Sigmoid colon (tissue), 6 donors: ENCODE measurements at regions not wholly inside any gene's neighbourhood (a gene's known extent, or its start where the extent isn't known, plus 50 kb on each side); places are given as distances from the start of the nearest gene placed in this dataset.

Source experiments
- DNase-seq: peaks from one replicate; pipeline ENCODE4 v3.0.0-alpha.2; 2019
- H3K27ac ChIP-seq, 4 donors: fragments of 200-600 bp; sonication (generic); one replicate each; pipeline ENCODE4 v1.5.1; 2016 to 2019; ENCODE audit warnings: mild to moderate bottlenecking in 1 of 4
- H3K27me3 ChIP-seq, 3 donors: fragments of 200-600 bp; sonication (generic); one replicate each; pipeline ENCODE4 v1.5.1; 2019; ENCODE audit warnings: mild to moderate bottlenecking in 1 of 3
- H3K36me3 ChIP-seq, 4 donors: fragments of 200-600 bp; sonication (generic); one replicate each; pipeline ENCODE4 v1.5.1; 2016 to 2019
- H3K4me1 ChIP-seq, 4 donors: fragments of 200-600 bp; sonication (generic); one replicate each; pipeline ENCODE4 v1.5.1; 2017 to 2019
- H3K4me3 ChIP-seq, 4 donors: fragments of 200-600 bp; sonication (generic); one replicate each; pipeline ENCODE4 v1.5.1; 2017 to 2019; ENCODE audit warnings: mild to moderate bottlenecking in 2 of 4, moderate library complexity in 1 of 4
- H3K9me3 ChIP-seq, 4 donors: fragments of 200-600 bp in 3 of 4; sonication (generic) in 3 of 4; one replicate each; pipeline versions ENCODE4 v1.5.1 to v1.6.1; 2013 to 2019
- EP300 ChIP-seq, 4 donors: sonication (generic); formaldehyde crosslinking; IDR thresholded peaks; one replicate each; pipeline ENCODE4 v1.6.1; 2017; ENCODE audit warnings: antibody characterized with exemption in 4 of 4
- POLR2A ChIP-seq, 2 donors: fragments of 450-650 bp; IDR thresholded peaks; one replicate each; pipeline ENCODE4 v1.6.1; 2016; ENCODE audit warnings: antibody characterized with exemption in 2 of 2, mild to moderate bottlenecking in 2 of 2, moderate library complexity in 2 of 2
- POLR2AphosphoS5 ChIP-seq, 4 donors: sonication (generic); formaldehyde crosslinking; IDR thresholded peaks; one replicate each; pipeline ENCODE4 v1.6.1; 2017; ENCODE audit warnings: antibody characterized with exemption in 4 of 4
- WGBS, 2 donors: extraction: QIAGEN DNeasy Blood & Tissue Kit; methylation state at CpG; one replicate each; pipeline ENCODE4 v1.1.7; 2013; 5-methylcytosine and 5-hydroxymethylcytosine counted together
- intact Hi-C: fragments of 100-400 bp; cut with DNase I; formaldehyde crosslinking; loops from one replicate; pipeline ENCODE4 v1.15.1; 2023
- TF ChIP-seq, protein P1 (sequence below), 4 experiments: fragments of 450-650 bp in 3 of 4; fragments of 200-600 bp in 1 of 4; IDR thresholded peaks; one replicate each; pipeline ENCODE4 v1.5.1; 2016 to 2019; ENCODE audit warnings: antibody characterized with exemption in 4 of 4, mild to moderate bottlenecking in 3 of 4, moderate library complexity in 2 of 4
- donor health status: healthy with polysubstance abuse.
- donor health status: healthy.

DNA sequence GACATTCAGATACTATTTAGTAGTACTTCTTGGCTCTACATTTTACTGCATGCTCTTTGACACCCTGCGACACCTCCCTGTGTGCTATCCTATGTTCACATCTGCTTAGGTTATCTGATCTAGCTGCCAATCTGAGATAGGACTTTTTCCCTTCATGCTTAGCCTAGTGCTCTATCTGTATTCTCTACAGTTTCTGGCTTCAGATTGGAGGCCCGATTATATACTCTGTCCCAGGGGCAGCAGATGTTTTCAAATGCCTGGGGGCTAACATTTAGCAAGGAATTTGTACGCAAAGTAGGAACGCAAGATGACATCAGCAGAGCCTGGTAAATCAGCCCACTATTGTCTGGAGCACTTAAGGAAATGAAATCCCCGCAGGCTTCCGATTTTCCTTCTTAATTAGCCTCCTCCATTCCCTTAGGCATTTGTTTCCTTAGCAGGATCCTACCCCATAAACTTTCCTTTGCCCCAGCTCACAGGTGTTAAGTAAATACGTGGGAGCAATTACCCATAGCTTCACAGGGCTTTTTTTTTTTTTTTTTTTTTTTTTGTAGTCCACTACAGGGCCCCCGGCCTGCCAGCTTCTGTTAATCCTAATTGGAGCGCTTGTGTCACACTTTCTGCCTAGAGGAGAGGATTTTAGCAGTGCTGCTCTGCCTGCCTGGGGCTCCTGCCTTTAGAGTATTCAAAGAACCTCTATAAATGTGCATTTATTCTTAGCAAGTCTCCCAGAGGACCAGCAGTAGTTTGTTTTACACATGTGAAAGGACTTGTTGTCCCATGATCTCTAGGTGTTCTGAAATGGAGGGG, 61.1 kb upstream of the LPAR1 start:
- H3K36me3 ChIP-seq: no peaks in the 10 kb centered on the region
- H3K9me3 ChIP-seq: no peaks in the 10 kb centered on the region
- H3K27ac ChIP-seq: no peak overlapping the region
- peaks cover 0 to 4% (median 0%) of the 10 kb centered on the region in 4 donors for H3K4me1 ChIP-seq
- no peak for DNase-seq
- WGBS, 2 donors: 32 to 69% methylated on average over 9 of the region's 9 CpGs
- H3K27me3 ChIP-seq: no peaks in the 10 kb centered on the region
- no peak overlapping the region for H3K4me3 ChIP-seq
- TF ChIP-seq EP300 (IDR thresholded peaks at IDR 0.05): no peak
- no peak for TF ChIP-seq POLR2AphosphoS5 (IDR thresholded peaks at IDR 0.05)
- TF ChIP-seq, protein P1, sequence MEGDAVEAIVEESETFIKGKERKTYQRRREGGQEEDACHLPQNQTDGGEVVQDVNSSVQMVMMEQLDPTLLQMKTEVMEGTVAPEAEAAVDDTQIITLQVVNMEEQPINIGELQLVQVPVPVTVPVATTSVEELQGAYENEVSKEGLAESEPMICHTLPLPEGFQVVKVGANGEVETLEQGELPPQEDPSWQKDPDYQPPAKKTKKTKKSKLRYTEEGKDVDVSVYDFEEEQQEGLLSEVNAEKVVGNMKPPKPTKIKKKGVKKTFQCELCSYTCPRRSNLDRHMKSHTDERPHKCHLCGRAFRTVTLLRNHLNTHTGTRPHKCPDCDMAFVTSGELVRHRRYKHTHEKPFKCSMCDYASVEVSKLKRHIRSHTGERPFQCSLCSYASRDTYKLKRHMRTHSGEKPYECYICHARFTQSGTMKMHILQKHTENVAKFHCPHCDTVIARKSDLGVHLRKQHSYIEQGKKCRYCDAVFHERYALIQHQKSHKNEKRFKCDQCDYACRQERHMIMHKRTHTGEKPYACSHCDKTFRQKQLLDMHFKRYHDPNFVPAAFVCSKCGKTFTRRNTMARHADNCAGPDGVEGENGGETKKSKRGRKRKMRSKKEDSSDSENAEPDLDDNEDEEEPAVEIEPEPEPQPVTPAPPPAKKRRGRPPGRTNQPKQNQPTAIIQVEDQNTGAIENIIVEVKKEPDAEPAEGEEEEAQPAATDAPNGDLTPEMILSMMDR (IDR thresholded peaks at IDR 0.05): no peak
- TF ChIP-seq POLR2A (IDR thresholded peaks at IDR 0.05): no peak
- intact Hi-C loops: no loop called here

DNA sequence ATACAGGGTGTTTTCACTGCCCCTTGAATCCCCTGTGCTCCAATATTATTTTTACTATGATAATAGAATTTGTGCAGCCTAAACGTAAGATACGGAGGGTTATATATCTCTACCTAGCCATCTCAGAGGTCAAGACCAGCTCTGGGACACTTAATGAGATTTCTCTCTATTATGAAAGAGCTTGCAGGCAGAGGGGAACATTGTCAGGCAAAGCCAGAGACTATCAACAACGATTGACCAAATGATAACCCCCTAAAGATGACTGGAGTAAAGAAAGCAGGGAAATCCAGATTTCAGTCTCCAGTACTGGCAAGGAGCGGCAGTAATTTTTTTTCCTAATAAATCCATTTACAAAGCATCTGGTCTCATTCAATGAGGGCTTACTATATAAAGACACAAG, 59.8 kb upstream of the LPAR1 start:
- no peak for DNase-seq
- Histone ChIP-seq H3K27ac (no peak overlapping the region), H3K27me3 (no peaks in the 10 kb centered on the region), H3K9me3 (no peaks in the 10 kb centered on the region), H3K36me3 (no peaks in the 10 kb centered on the region), H3K4me3 (no peak overlapping the region), H3K4me1 (peaks cover 0 to 7% (median 0%) of the 10 kb centered on the region in 4 donors)
- TF ChIP-seq EP300 (IDR thresholded peaks at IDR 0.05): no peak
- no peak for TF ChIP-seq POLR2A (IDR thresholded peaks at IDR 0.05)
- WGBS, 2 donors: 86 to 90% methylated on average over 4 of the region's 4 CpGs
- intact Hi-C loops: no loop called here

DNA sequence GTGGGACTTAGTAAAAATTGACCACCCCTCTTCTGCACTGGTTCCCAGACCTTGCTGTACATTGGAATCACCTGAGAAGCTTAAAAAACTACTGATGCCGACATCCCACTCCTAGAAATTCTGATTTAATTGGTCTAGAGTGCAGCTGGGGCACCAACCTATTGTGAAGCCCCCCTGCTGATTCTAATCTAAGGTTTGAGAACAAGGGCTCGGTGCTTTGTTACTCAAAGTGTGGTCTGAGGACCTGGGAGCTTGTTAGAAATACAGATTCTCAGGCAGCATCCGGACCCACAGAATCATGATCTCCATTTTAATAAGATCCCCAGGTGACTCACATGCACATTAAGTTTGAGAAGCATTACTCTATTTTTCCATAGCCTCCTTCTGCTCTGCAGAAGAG, 57.8 kb upstream of the LPAR1 start:
- intact Hi-C loops: no loop called here

DNA sequence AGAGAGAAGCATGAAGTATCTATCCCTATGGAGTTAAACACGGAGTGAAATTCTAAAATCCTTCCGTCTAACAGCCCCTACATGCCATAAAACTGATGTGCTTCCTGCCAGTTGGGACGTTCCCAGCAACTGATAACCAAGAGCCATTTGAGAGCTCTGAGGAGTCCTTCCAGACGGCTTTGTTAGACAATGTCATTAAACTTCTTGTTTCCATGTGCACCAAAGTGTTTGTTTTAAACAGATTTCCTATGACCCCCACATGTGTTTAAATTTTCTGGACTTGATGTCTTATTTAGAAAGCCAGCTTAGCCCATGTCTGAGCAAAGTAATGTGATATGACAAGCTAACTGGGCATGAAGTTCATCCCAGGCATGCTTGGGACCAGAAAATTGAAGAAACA, 57.2 kb upstream of the LPAR1 start:
- intact Hi-C loops: no loop called here
- Histone ChIP-seq H3K4me3 (no peak overlapping the region), H3K27me3 (no peaks in the 10 kb centered on the region), H3K27ac (no peak overlapping the region), H3K9me3 (no peaks in the 10 kb centered on the region), H3K4me1 (peaks cover 0 to 7% (median 0%) of the 10 kb centered on the region in 4 donors), H3K36me3 (no peaks in the 10 kb centered on the region)
- WGBS, 2 donors: 9 to 53% methylated on average over 4 of the region's 4 CpGs
- TF ChIP-seq, protein P1 (IDR thresholded peaks at IDR 0.05): no peak
- TF ChIP-seq EP300 (IDR thresholded peaks at IDR 0.05) (no peak), POLR2A (IDR thresholded peaks at IDR 0.05) (no peak), POLR2AphosphoS5 (IDR thresholded peaks at IDR 0.05) (no peak)
- no peak for DNase-seq

More for the DNA sequence above, 57.8 kb upstream of the LPAR1 start:
- H3K9me3 ChIP-seq: no peaks in the 10 kb centered on the region
- TF ChIP-seq POLR2A (IDR thresholded peaks at IDR 0.05) (no peak), EP300 (IDR thresholded peaks at IDR 0.05) (no peak), POLR2AphosphoS5 (IDR thresholded peaks at IDR 0.05) (no peak)
- TF ChIP-seq, protein P1 (IDR thresholded peaks at IDR 0.05): no peak
- peaks cover 0 to 7% (median 0%) of the 10 kb centered on the region in 4 donors for H3K4me1 ChIP-seq
- no peak for DNase-seq
- no peak overlapping the region for H3K27ac ChIP-seq
- no peaks in the 10 kb centered on the region for H3K27me3 ChIP-seq
- WGBS, 2 donors: 91 to 92% methylated on average over 3 of the region's 3 CpGs
- H3K36me3 ChIP-seq: no peaks in the 10 kb centered on the region
- H3K4me3 ChIP-seq: no peak overlapping the region

DNA sequence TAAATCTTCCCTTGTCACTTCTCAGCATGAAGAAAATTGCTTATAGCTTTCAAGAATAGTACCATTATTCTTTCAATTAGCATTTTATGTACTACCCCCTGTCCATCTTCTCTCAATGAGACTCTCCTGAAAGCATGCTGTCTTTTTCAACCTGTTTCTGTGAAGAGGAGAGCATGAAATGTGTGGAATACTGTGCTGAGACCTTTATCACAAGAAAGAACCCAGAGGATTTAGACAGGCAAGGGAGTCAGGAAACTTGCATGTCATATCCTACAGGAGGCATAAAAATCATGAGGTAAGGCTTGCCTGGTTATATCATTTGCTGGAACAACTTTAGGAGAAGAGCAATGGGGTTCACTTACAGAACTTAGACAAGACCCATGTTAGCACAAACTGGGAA, 56.7 kb upstream of the LPAR1 start:
- intact Hi-C loops: no loop called here
- TF ChIP-seq, protein P1 (IDR thresholded peaks at IDR 0.05): no peak
- TF ChIP-seq POLR2AphosphoS5 (IDR thresholded peaks at IDR 0.05) (no peak), POLR2A (IDR thresholded peaks at IDR 0.05) (no peak), EP300 (IDR thresholded peaks at IDR 0.05) (no peak)
- Histone ChIP-seq H3K36me3 (no peaks in the 10 kb centered on the region), H3K4me3 (no peak overlapping the region), H3K27ac (no peak overlapping the region), H3K4me1 (peaks cover 0 to 7% (median 0%) of the 10 kb centered on the region in 4 donors), H3K9me3 (no peaks in the 10 kb centered on the region), H3K27me3 (no peaks in the 10 kb centered on the region)
- DNase-seq: no peak
